NCI-H524 (cell line): ENCODE measurements at regions not wholly inside any gene's neighbourhood (a gene's known extent, or its start where the extent isn't known, plus 50 kb on each side); places are given as distances from the start of the nearest gene placed in this dataset.

Source experiments
- DNase-seq, 2 experiments: peaks; one replicate each; lab custom pipeline; 2025; lab: John Stamatoyannopoulos, UW

DNA sequence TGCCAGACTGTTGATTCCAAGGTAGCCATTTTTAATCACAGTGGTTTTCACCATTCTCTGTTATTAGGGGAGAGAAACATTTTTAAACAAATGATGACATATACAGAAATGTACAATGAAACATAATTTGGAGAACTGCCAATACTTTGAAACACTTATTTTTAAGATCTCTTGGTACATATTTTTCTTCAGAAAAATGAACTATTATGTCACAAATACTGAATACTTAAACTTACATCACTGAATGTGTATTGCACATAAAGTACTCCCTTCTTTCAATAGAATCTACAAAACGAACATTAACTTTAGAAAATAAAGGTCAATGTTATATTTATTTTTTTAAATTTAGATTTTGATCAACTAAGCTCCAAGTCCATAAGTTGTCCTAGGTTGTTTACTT, 71.7 kb upstream of the CPNE8 start:
- no peak for DNase-seq

DNA sequence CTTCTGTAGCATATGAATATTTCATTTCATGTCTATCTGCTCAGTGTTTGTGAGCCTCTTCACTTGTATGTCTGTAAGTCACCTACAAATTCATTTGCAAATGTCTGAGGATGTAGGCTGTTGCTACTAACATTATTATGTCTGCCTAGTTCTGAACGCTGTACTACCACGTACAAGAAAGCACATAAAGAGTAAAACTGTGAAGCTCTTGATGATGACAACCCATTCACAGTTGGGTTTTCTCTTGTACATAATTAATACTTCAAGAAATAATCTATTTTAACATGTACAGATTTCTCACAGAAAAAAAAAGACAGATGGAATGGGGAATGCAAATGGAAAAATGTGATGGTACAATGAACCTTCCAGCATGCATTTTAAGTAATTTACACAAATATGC, 64.3 kb upstream of the CPNE8 start:
- no peak for DNase-seq

DNA sequence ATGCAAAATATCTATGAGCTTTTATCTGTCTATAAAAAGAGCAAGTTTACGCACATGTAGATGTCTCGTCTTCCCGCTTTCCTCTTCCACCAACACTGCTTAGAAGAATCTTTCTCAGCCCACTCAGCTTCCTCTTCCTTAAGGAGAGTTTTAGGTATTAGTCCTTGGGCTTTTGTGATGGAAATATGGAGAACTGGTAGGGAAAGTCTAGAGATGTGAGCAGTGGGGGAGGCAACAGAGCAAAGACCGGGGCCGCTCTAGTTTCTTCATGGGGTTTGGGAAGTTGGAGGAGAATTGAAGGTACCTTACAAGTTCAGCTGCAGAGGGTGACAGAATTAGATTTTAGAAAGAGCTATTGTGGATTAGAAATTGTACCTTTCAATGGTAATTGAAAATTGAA, 56.3 kb upstream of the CPNE8 start:
- DNase-seq, result no peak

DNA sequence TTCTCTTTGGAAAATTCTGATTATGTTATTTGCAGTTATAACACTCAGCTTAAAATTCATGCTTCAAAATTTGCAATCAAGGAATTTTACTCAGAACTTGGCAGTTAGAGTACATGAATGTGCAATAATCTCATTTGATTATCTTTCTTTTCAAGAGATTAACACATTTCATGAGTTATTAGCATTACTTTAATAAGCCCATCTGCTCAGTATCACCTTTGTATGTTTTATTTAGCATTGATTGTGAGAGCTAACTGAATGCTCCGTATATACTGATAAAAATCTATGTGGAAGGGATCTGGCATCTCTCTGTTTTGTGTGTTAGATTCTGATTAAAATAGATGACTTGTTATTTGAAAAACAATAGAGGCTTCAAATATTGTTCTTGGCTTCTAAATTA, 55.6 kb upstream of the CPNE8 start:
- DNase-seq, result peak in 1 of 2 experiments; percentile 14

DNA sequence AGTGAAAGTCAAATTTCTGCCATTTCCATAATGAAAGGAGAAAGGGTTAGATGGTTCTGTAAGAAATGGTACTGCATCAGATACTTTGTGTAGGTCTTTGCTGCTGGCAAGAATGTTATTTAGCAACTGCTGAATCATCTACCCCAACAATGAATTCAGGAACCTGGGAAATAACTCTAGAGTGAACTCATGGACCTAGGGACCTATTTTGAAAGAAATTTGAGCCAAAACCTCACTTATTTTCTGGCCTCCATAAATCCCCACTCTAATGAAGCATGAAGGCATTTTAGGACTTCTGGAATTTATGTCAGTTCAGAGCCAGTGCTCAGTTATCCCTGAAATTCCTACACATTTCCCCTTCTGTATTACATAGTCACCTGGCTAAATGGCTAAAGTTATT, 50.9 kb upstream of the CPNE8 start:
- no peak for DNase-seq
